Activated CD8-positive, alpha-beta T cell treated with anti-CD3 and anti-CD28 coated beads, Interleukin-2, amount 10 ng/mL, durations not matched to agents 7 days and 5 days (primary cell): ENCODE measurements at regions not wholly inside any gene's neighbourhood (a gene's known extent, or its start where the extent isn't known, plus 50 kb on each side); places are given as distances from the start of the nearest gene placed in this dataset.

Experiments
- ATAC-seq: fragments of 150-1000 bp; cut with Tn5 transposase; one replicate; pipeline ENCODE4 v1.10.0; 2021; ENCODE audit warnings: moderate library complexity
- CTCF ChIA-PET: fragments of 350-600 bp; sonication (Branson Sonifier 250); formaldehyde crosslinking; loops from one replicate; lab custom pipeline; 2021; ENCODE audit warnings: antibody characterized with exemption; lab: Charles Lee
- POLR2A ChIA-PET: fragments of 350-600 bp; sonication (Branson Sonifier 250); formaldehyde crosslinking; loops from one replicate; lab custom pipeline; 2021; ENCODE audit warnings: antibody characterized with exemption; lab: Charles Lee
- DNase-seq: peaks from one replicate; pipeline ENCODE4 v3.0.0-alpha.2; 2020
- H3K27ac Mint-ChIP-seq: one replicate; pipeline ENCODE4 v1.8.0; 2021; ENCODE audit warnings: mild to moderate bottlenecking, mixed read lengths
- H3K27me3 Mint-ChIP-seq: one replicate; pipeline ENCODE4 v1.8.0; 2021; ENCODE audit warnings: low read depth, mixed read lengths
- H3K36me3 Mint-ChIP-seq: one replicate; pipeline ENCODE4 v1.8.0; 2021; ENCODE audit warnings: low read depth, mixed read lengths
- H3K4me1 Mint-ChIP-seq: one replicate; pipeline ENCODE4 v1.8.0; 2021; ENCODE audit warnings: low read depth, mixed read lengths
- H3K4me3 Mint-ChIP-seq: one replicate; pipeline ENCODE4 v1.8.0; 2021; ENCODE audit warnings: mild to moderate bottlenecking, mixed read lengths
- H3K9me3 Mint-ChIP-seq: one replicate; pipeline ENCODE4 v1.8.0; 2022; ENCODE audit warnings: mixed read lengths; ENCODE audit not compliant: insufficient read depth

GRCh38 chr18:47746615-47747014, 183.8 kb downstream of the SMAD2 start:
- Mint-ChIP-seq H3K36me3 (no peaks in the 10 kb centered on the region), H3K4me3 (no peak overlapping the region), H3K27ac (no peak overlapping the region), H3K27me3 (peaks cover 3% of the 10 kb centered on the region), H3K4me1 (no peaks in the 10 kb centered on the region), H3K9me3 (no peaks in the 10 kb centered on the region)
- CTCF ChIA-PET = interaction anchor here (0.8 to 4.5 kb wide), 2 partner anchors 11 to 531 kb away, joined by 3 to 27 read pairs; no protein-coding TSS in a partner anchor
- ATAC-seq (no peak), DNase-seq (no peak)
- POLR2A ChIA-PET = no interaction called here

DNA sequence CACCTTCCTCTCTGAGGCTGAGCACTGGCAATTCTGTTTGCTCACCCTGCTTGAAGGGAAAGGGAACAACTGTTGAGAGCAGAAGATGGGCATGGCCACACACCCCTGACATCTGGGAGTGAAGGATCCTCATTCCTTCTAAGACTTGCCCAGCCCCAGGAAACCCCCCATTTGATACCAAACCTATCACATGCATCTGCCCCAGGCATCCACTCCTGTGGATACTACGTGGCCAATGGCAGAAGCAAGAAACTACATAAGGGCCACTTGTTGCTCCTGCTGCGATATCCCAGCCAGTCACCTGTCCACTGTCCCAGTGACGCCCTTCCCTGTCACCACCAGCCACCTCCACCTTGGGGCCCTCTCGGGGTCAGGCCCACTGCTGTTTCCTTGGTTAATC, 185.2 kb downstream of the SMAD2 start:
- peaks cover 5% of the 10 kb centered on the region for H3K27me3 Mint-ChIP-seq
- no peaks in the 10 kb centered on the region for H3K36me3 Mint-ChIP-seq
- H3K4me3 Mint-ChIP-seq = no peak overlapping the region
- no peak for ATAC-seq
- H3K27ac Mint-ChIP-seq = no peak overlapping the region
- H3K9me3 Mint-ChIP-seq = no peaks in the 10 kb centered on the region
- no peaks in the 10 kb centered on the region for H3K4me1 Mint-ChIP-seq
- DNase-seq = no peak
- POLR2A ChIA-PET = interaction anchor here (0.6 kb wide), 1 partner anchor 238 kb away, joined by 3 read pairs; no protein-coding TSS in a partner anchor
- CTCF ChIA-PET = interaction anchor here (4.5 kb wide), 1 partner anchor 530 kb away, joined by 27 read pairs; no protein-coding TSS in a partner anchor

- H3K27ac Mint-ChIP-seq = no peak overlapping the region
- peaks cover 17% of the 10 kb centered on the region for H3K27me3 Mint-ChIP-seq
- no peaks in the 10 kb centered on the region for H3K4me1 Mint-ChIP-seq
- CTCF ChIA-PET = interaction anchor here (1.2 kb wide), 1 partner anchor 11 kb away, joined by 3 read pairs; no protein-coding TSS in a partner anchor
- no peak overlapping the region for H3K4me3 Mint-ChIP-seq
- ATAC-seq = no peak
- H3K9me3 Mint-ChIP-seq = no peaks in the 10 kb centered on the region
- no peaks in the 10 kb centered on the region for H3K36me3 Mint-ChIP-seq
- DNase-seq = no peak
- POLR2A ChIA-PET = no interaction called here
Measured at GRCh38 chr18:47737956-47738355, 192.5 kb downstream of the SMAD2 start.

DNA sequence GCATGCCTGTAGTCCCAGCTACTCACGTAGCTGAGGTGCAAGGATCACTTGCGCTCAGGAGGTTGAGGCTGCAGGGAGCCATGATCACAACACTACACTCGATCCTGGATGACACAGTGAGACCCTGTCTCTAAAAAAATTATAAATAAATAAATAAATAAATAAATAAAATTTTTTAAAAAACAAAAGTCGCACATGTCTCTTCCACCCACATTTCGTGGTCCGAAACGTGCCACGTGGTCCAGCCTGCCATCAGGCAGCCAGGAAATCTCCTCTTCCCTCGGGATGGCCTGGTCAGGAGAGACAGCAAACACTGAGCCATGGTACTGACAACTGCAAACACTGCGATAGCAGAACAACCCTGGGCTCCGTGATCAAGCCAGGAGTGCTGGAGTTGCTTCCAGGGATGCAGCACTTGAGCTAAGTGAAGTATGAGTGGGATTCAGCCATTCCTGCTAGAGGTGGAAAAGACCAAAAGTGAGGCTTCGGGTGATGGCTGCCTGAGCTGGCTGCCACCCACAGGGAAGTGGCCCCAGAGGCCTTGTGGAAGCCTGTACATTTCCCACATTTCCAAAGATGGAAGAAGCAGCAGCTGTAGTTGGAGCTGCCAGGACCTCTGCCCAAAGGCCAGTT, 193.1 kb downstream of the SMAD2 start:
- H3K36me3 Mint-ChIP-seq = no peaks in the 10 kb centered on the region
- H3K4me1 Mint-ChIP-seq = no peaks in the 10 kb centered on the region
- H3K4me3 Mint-ChIP-seq = no peak overlapping the region
- no peak overlapping the region for H3K27ac Mint-ChIP-seq
- POLR2A ChIA-PET = no interaction called here
- no peaks in the 10 kb centered on the region for H3K9me3 Mint-ChIP-seq
- DNase-seq (no peak), ATAC-seq (no peak)
- peaks cover 17% of the 10 kb centered on the region for H3K27me3 Mint-ChIP-seq
- CTCF ChIA-PET = interaction anchor here (1.2 kb wide), 1 partner anchor 11 kb away, joined by 3 read pairs; no protein-coding TSS in a partner anchor

DNA sequence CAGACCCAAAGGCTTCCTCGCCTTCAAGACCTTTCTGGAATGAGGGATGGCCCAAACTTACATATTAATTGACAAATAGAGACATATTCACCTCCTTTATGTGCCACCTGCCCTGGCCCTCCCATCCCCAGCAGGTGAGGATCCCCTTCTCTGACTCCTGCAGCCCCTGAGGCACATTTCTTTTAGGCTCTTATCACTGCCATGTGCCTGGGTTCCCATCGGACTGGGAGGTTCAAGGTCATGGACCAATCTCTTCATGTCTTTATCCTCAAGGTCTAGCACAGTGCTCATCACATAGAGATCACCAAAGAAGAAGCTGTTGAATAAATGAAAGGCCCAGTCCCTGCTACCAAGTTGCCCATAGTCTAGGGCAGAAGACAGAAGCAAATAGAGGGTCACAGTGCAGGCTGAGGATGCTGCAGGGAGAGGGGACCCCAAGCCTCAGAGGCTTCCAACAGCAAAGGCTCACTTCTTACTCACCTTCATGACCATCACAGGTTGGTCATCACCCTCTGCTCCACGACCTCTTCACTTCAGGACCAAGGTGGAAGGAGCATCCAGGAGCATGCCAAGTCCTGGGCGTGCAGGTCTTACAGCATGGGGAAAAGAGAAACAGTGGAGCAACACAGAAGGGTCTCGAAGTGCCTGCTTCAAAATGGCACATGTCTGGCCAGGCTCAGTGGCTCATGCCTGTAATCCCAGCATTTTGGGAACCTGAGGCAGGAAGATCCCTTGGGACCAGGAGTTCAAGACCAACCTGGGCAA, 193.9 kb downstream of the SMAD2 start:
- Mint-ChIP-seq H3K9me3 (no peaks in the 10 kb centered on the region), H3K4me3 (no peak overlapping the region), H3K4me1 (no peaks in the 10 kb centered on the region), H3K27me3 (peaks cover 17% of the 10 kb centered on the region), H3K36me3 (no peaks in the 10 kb centered on the region), H3K27ac (no peak overlapping the region)
- ChIA-PET POLR2A (no interaction called here), CTCF (interaction anchor here (1.2 kb wide), 1 partner anchor 12 kb away, joined by 3 read pairs; no protein-coding TSS in a partner anchor)
- ATAC-seq (no peak), DNase-seq (no peak)

DNA sequence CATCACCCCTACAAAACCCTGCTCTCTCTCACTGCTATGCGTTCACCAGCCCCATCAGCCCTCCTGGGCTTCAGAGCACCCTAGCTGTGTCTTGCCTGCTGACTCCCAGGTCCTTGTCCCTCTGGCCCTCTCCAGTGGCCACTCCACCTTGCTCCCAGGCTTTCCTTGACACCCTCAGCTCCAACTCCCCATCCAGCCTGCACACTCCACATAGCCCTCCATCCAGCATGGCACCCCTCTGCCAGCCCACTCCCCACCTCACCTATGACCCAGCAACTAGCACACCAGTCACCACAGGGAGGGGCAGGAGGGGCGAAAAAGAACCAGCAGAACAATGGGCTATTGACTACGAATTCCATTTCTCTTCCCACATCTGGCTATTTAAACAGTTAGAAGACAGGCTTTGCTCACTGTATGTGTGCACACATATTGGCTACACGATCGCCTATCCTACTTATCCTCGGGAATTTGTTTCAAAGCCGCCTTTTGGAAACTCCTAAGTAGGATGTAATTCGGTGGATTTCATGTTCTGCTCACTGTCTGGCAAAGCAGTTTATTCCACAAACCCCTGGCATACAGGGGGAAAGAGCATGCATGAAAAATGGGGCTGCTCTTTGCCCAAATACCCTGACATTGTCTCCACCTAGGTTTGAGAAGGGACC, 195.3 kb downstream of the SMAD2 start:
- H3K27ac Mint-ChIP-seq = no peak overlapping the region
- H3K4me3 Mint-ChIP-seq = no peak overlapping the region
- no peaks in the 10 kb centered on the region for H3K36me3 Mint-ChIP-seq
- DNase-seq = no peak
- H3K4me1 Mint-ChIP-seq = no peaks in the 10 kb centered on the region
- no peaks in the 10 kb centered on the region for H3K9me3 Mint-ChIP-seq
- ChIA-PET POLR2A (no interaction called here), CTCF (no interaction called here)
- no peak for ATAC-seq
- H3K27me3 Mint-ChIP-seq = peaks cover 14% of the 10 kb centered on the region

DNA sequence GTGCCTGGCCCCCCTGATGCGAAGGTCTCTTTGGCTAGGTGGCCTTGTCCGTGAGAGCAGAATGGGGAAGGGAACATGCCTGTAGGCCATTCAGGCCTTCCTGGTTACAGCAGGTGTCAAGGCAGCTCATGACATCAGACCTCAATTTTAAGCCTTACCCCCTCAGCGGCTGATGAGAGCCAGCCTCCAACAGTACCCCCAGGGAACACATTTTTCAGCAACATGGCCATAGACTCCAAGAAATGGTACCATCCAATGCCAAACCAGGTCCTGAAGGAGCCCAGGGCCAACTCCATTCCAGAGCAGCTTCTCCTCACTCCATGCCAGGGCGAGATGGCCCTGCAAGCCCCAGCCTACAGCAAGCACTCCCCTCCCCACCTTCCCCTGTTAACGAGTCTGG, 199.2 kb downstream of the SMAD2 start:
- POLR2A ChIA-PET = no interaction called here
- no peaks in the 10 kb centered on the region for H3K36me3 Mint-ChIP-seq
- no peak overlapping the region for H3K4me3 Mint-ChIP-seq
- no peak for DNase-seq
- no peak overlapping the region for H3K27ac Mint-ChIP-seq
- H3K27me3 Mint-ChIP-seq = peaks cover 12% of the 10 kb centered on the region
- H3K9me3 Mint-ChIP-seq = no peaks in the 10 kb centered on the region
- H3K4me1 Mint-ChIP-seq = no peaks in the 10 kb centered on the region
- CTCF ChIA-PET = interaction anchor here (1.3 kb wide), 1 partner anchor 24 kb away, joined by 3 read pairs; no protein-coding TSS in a partner anchor
- ATAC-seq = no peak

DNA sequence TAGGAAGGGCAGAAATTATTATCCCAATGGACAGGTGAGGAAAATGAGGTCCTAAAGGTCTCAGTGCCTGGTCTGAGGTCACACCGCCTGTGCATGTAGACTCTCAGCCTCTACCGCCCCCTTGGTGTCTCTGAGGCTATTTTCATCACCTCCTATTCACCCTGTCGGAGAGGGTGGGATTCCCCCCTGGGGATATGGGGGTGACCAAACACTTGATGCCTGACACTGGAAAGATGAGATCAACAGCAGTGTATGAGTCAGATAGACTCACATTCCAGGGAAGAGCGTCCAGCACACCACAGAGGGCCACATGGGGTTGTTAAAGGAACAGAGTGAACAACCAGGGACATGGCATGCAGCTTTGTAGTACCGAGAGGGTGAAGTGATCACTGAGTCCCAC, 199.7 kb downstream of the SMAD2 start:
- no peak overlapping the region for H3K27ac Mint-ChIP-seq
- ATAC-seq = no peak
- ChIA-PET CTCF (interaction anchor here (1.3 kb wide), 1 partner anchor 24 kb away, joined by 3 read pairs; no protein-coding TSS in a partner anchor), POLR2A (no interaction called here)
- no peaks in the 10 kb centered on the region for H3K9me3 Mint-ChIP-seq
- no peaks in the 10 kb centered on the region for H3K4me1 Mint-ChIP-seq
- H3K4me3 Mint-ChIP-seq = no peak overlapping the region
- H3K27me3 Mint-ChIP-seq = peaks cover 9% of the 10 kb centered on the region
- DNase-seq = no peak
- no peaks in the 10 kb centered on the region for H3K36me3 Mint-ChIP-seq

- no peak for DNase-seq
- H3K27me3 Mint-ChIP-seq = no peaks in the 10 kb centered on the region
- no peak overlapping the region for H3K27ac Mint-ChIP-seq
- CTCF ChIA-PET = no interaction called here
- no peaks in the 10 kb centered on the region for H3K4me1 Mint-ChIP-seq
- no peaks in the 10 kb centered on the region for H3K36me3 Mint-ChIP-seq
- no peaks in the 10 kb centered on the region for H3K9me3 Mint-ChIP-seq
- no peak overlapping the region for H3K4me3 Mint-ChIP-seq
- POLR2A ChIA-PET = no interaction called here
- ATAC-seq = no peak
Measured at GRCh38 chr18:47729356-47729755, 201.1 kb downstream of the SMAD2 start.

DNA sequence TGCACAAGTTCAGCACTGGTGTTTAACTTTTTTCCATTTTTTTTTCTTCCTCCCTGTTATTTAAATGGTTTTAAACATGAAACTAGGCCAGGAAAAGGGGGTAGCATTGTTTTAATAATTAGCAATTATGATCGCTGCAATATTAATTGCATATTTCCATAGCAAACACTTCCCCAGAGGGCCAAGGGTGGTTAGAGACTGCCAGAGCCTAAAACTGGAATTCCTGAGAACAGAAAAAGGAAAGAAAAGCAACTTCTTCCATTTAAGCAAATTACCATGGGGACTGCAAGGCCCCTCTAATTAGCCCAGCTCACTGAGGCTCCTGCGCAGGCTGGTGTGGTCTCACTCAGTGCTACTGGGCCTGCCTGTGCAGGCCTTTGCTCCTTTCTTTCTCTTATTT, 201.5 kb downstream of the SMAD2 start:
- DNase-seq = no peak
- no peaks in the 10 kb centered on the region for H3K27me3 Mint-ChIP-seq
- ChIA-PET CTCF (no interaction called here), POLR2A (no interaction called here)
- no peaks in the 10 kb centered on the region for H3K4me1 Mint-ChIP-seq
- no peak overlapping the region for H3K27ac Mint-ChIP-seq
- H3K36me3 Mint-ChIP-seq = no peaks in the 10 kb centered on the region
- H3K9me3 Mint-ChIP-seq = no peaks in the 10 kb centered on the region
- H3K4me3 Mint-ChIP-seq = no peak overlapping the region
- ATAC-seq = no peak

- no peak for ATAC-seq
- Mint-ChIP-seq H3K27me3 (no peaks in the 10 kb centered on the region), H3K36me3 (no peaks in the 10 kb centered on the region), H3K4me3 (no peak overlapping the region), H3K27ac (no peak overlapping the region), H3K4me1 (no peaks in the 10 kb centered on the region), H3K9me3 (no peaks in the 10 kb centered on the region)
- POLR2A ChIA-PET = no interaction called here
- CTCF ChIA-PET = no interaction called here
- no peak for DNase-seq
Measured at GRCh38 chr18:47727409-47727808, 203.1 kb downstream of the SMAD2 start.

- H3K27me3 Mint-ChIP-seq = no peaks in the 10 kb centered on the region
- no peaks in the 10 kb centered on the region for H3K9me3 Mint-ChIP-seq
- H3K36me3 Mint-ChIP-seq = no peaks in the 10 kb centered on the region
- CTCF ChIA-PET = no interaction called here
- POLR2A ChIA-PET = no interaction called here
- ATAC-seq = no peak
- no peak overlapping the region for H3K4me3 Mint-ChIP-seq
- H3K27ac Mint-ChIP-seq = no peak overlapping the region
- no peaks in the 10 kb centered on the region for H3K4me1 Mint-ChIP-seq
- no peak for DNase-seq
Measured at GRCh38 chr18:47726550-47726949, 203.9 kb downstream of the SMAD2 start.
